ENCODE measurements at regions not wholly inside any gene's neighbourhood (a gene's known extent, or its start where the extent isn't known, plus 50 kb on each side); places are given as distances from the start of the nearest gene placed in this dataset.

GRCh38 chrX:6449946-6450345 lies 85.0 kb downstream of the VCX3A start:
- TF ChIP-seq, protein P1, sequence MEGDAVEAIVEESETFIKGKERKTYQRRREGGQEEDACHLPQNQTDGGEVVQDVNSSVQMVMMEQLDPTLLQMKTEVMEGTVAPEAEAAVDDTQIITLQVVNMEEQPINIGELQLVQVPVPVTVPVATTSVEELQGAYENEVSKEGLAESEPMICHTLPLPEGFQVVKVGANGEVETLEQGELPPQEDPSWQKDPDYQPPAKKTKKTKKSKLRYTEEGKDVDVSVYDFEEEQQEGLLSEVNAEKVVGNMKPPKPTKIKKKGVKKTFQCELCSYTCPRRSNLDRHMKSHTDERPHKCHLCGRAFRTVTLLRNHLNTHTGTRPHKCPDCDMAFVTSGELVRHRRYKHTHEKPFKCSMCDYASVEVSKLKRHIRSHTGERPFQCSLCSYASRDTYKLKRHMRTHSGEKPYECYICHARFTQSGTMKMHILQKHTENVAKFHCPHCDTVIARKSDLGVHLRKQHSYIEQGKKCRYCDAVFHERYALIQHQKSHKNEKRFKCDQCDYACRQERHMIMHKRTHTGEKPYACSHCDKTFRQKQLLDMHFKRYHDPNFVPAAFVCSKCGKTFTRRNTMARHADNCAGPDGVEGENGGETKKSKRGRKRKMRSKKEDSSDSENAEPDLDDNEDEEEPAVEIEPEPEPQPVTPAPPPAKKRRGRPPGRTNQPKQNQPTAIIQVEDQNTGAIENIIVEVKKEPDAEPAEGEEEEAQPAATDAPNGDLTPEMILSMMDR (conservative IDR thresholded peaks at IDR 0.05): no peak
- Mint-ChIP-seq H3K9me3 (no peaks in the 10 kb centered on the region), H3K4me3 (no peak overlapping the region), H3K27me3 (ENCODE audit: insufficient read depth) (no peaks in the 10 kb centered on the region), H3K27ac (no peak overlapping the region), H3K36me3 (ENCODE audit: low read depth) (no peaks in the 10 kb centered on the region), H3K4me1 (peaks cover 4% of the 10 kb centered on the region)
- Histone ChIP-seq H3K27ac (ENCODE audit: low read depth, low read length) (no peak overlapping the region), H3K9ac (ENCODE audit: extremely low read depth, low read length, poor library complexity, severe bottlenecking) (no peak overlapping the region), H3K4me1 (ENCODE audit: control insufficient read depth, insufficient read depth, low read length) (no peaks in the 10 kb centered on the region), H3K9me3 (ENCODE audit: control insufficient read depth, low read length) (no peaks in the 10 kb centered on the region), H3K36me3 (ENCODE audit: control insufficient read depth, insufficient read depth, low read length) (no peaks in the 10 kb centered on the region), H3K27me3 (ENCODE audit: control insufficient read depth, insufficient read depth, low read length, poor library complexity, severe bottlenecking) (no peaks in the 10 kb centered on the region), H3K4me3 (ENCODE audit: low read length) (no peak overlapping the region)
- DNase-seq: no peak
- 71 to 75% methylated on average over 1 to 2 of the region's 2 CpGs for WGBS, 2 experiments (ENCODE audit: insufficient coverage in 1 of 2, insufficient read length in 1 of 2)

- no peaks in the 10 kb centered on the region for H3K36me3 Mint-ChIP-seq (ENCODE audit: low read depth)
- Histone ChIP-seq H3K4me1 (ENCODE audit: control insufficient read depth, insufficient read depth, low read length) (no peaks in the 10 kb centered on the region), H3K9ac (ENCODE audit: extremely low read depth, low read length, poor library complexity, severe bottlenecking) (no peak overlapping the region), H3K27ac (ENCODE audit: low read depth, low read length) (no peak overlapping the region), H3K27me3 (ENCODE audit: control insufficient read depth, insufficient read depth, low read length, poor library complexity, severe bottlenecking) (no peaks in the 10 kb centered on the region), H3K4me3 (ENCODE audit: low read length) (no peak overlapping the region), H3K36me3 (ENCODE audit: control insufficient read depth, insufficient read depth, low read length) (no peaks in the 10 kb centered on the region), H3K9me3 (ENCODE audit: control insufficient read depth, low read length) (no peaks in the 10 kb centered on the region)
- no peaks in the 10 kb centered on the region for H3K27me3 Mint-ChIP-seq (ENCODE audit: insufficient read depth)
- TF ChIP-seq, protein P1 (conservative IDR thresholded peaks at IDR 0.05): no peak
- DNase-seq: no peak
- no peaks in the 10 kb centered on the region for H3K9me3 Mint-ChIP-seq
- H3K4me1 Mint-ChIP-seq: peaks cover 4% of the 10 kb centered on the region
- 95 to 100% methylated on average over 1 of the region's 1 CpG for WGBS, 2 experiments (ENCODE audit: insufficient coverage in 1 of 2, insufficient read length in 1 of 2)
- no peak overlapping the region for H3K4me3 Mint-ChIP-seq
- H3K27ac Mint-ChIP-seq: no peak overlapping the region
These were observed 86.9 kb downstream of the VCX3A start for GRCh38 chrX:6448003-6448402.

DNA sequence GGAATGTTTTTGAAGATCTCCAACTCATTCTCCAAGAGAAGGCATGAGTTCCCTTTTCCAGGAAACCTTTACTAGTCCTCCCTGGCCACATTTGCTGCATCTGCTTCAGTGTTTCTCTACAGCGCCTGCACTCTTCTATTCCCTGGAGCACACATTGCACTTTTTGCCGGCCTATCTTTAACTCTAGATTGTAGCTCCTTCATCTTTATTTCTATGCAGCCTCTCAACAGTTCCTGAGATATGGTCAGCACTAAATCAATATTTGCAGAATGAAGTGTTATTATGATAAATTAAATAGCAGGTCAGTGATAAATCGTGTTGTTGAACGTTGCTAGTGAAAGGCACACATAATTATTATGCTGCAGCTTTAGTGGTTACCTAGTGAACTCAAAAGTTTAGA lies 88.3 kb downstream of the VCX3A start:
- H3K9me3 ChIP-seq (ENCODE audit: control insufficient read depth, low read length): no peaks in the 10 kb centered on the region
- TF ChIP-seq, protein P1 (conservative IDR thresholded peaks at IDR 0.05): no peak
- H3K4me3 Mint-ChIP-seq: no peak overlapping the region
- no peaks in the 10 kb centered on the region for H3K27me3 ChIP-seq (ENCODE audit: control insufficient read depth, insufficient read depth, low read length, poor library complexity, severe bottlenecking)
- H3K9me3 Mint-ChIP-seq: no peaks in the 10 kb centered on the region
- DNase-seq: no peak
- H3K36me3 ChIP-seq (ENCODE audit: control insufficient read depth, insufficient read depth, low read length): no peaks in the 10 kb centered on the region
- H3K36me3 Mint-ChIP-seq (ENCODE audit: low read depth): no peaks in the 10 kb centered on the region
- H3K4me1 ChIP-seq (ENCODE audit: control insufficient read depth, insufficient read depth, low read length): no peaks in the 10 kb centered on the region
- H3K9ac ChIP-seq (ENCODE audit: extremely low read depth, low read length, poor library complexity, severe bottlenecking): no peak overlapping the region
- H3K27me3 Mint-ChIP-seq (ENCODE audit: insufficient read depth): no peaks in the 10 kb centered on the region
- no peak overlapping the region for H3K4me3 ChIP-seq (ENCODE audit: low read length)
- H3K4me1 Mint-ChIP-seq: peaks cover 4% of the 10 kb centered on the region
- no peak overlapping the region for H3K27ac Mint-ChIP-seq
- 93 to 100% methylated on average over 1 to 4 of the region's 4 CpGs for WGBS, 2 experiments (ENCODE audit: insufficient coverage in 1 of 2, insufficient read length in 1 of 2)
- no peak overlapping the region for H3K27ac ChIP-seq (ENCODE audit: low read depth, low read length)

Measured in endodermal cell (in vitro differentiated cells).